AG09309 (cell line): ENCODE measurements at regions not wholly inside any gene's neighbourhood (a gene's known extent, or its start where the extent isn't known, plus 50 kb on each side); places are given as distances from the start of the nearest gene placed in this dataset.

Source experiments
- DNase-seq: peaks from one replicate; pipeline ENCODE4 v3.0.0-alpha.2; 2010; ENCODE audit warnings: low read depth
- H3K4me3 ChIP-seq: 2 replicates; pipeline ENCODE4 v1.5.1; 2011; ENCODE audit warnings: mild to moderate bottlenecking, low read depth, low read length, moderate library complexity; ENCODE audit not compliant: control insufficient read depth
- TF ChIP-seq, protein P1 (sequence below): IDR thresholded peaks from 2 replicates; pipeline ENCODE4 v1.5.1; 2011; ENCODE audit warnings: mild to moderate bottlenecking, low read depth, low read length, inconsistent platforms; ENCODE audit not compliant: insufficient read depth, control insufficient read depth; ENCODE audit errors: missing control alignments

DNA sequence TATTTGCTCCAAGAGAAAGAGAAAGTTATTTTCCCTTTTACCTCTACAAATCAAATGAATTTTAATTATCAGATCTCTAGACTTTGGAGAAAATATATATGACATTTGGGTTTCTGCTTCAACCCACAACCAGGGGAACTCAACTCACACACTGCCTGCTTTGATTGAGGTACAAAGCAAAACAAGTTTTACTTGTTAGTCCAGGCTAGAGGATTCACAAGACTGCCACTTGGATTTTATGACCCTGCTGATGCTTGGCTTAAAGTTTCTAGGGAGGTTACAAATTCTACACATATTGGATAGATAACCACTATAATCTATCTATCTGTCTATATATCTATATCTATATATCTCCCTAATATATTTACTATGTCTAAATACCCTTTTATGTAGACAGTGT lies 467.3 kb upstream of the RGS18 start:
- H3K4me3 ChIP-seq = no peak overlapping the region
- DNase-seq = no peak

GRCh38 chr1:191693797-191694196 lies 464.5 kb upstream of the RGS18 start:
- no peak overlapping the region for H3K4me3 ChIP-seq
- no peak for DNase-seq
- TF ChIP-seq, protein P1, sequence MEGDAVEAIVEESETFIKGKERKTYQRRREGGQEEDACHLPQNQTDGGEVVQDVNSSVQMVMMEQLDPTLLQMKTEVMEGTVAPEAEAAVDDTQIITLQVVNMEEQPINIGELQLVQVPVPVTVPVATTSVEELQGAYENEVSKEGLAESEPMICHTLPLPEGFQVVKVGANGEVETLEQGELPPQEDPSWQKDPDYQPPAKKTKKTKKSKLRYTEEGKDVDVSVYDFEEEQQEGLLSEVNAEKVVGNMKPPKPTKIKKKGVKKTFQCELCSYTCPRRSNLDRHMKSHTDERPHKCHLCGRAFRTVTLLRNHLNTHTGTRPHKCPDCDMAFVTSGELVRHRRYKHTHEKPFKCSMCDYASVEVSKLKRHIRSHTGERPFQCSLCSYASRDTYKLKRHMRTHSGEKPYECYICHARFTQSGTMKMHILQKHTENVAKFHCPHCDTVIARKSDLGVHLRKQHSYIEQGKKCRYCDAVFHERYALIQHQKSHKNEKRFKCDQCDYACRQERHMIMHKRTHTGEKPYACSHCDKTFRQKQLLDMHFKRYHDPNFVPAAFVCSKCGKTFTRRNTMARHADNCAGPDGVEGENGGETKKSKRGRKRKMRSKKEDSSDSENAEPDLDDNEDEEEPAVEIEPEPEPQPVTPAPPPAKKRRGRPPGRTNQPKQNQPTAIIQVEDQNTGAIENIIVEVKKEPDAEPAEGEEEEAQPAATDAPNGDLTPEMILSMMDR = no peak

More for the DNA sequence above, 467.3 kb upstream of the RGS18 start:
- TF ChIP-seq, protein P1 = no peak

- DNase-seq = no peak
- TF ChIP-seq, protein P1 = no peak
- H3K4me3 ChIP-seq = no peak overlapping the region
These were observed 462.4 kb upstream of the RGS18 start for GRCh38 chr1:191695865-191696264.

DNA sequence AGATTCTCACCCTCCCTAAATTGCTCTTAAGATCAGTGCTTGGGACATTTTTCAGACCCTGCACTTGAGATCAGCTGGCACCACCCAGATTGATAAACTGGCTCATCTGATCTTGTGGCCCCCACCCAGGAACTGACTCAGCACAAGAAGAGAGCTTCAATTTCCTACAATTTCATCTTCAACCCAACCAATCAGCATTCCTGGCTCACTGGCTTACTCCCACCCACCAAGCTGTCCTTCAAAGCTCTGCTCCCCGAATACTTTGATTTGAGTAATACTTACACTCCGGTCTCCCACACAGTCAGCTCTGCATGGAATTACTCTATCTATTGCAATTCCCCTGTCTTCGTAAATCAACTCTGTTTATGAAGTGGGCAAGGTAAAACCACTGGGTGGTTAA lies 461.9 kb upstream of the RGS18 start:
- no peak for DNase-seq
- H3K4me3 ChIP-seq = no peak overlapping the region
- TF ChIP-seq, protein P1 = no peak

- no peak for DNase-seq
- H3K4me3 ChIP-seq = no peak overlapping the region
- TF ChIP-seq, protein P1 = no peak
These were observed 460.7 kb upstream of the RGS18 start for GRCh38 chr1:191697556-191697955.

DNA sequence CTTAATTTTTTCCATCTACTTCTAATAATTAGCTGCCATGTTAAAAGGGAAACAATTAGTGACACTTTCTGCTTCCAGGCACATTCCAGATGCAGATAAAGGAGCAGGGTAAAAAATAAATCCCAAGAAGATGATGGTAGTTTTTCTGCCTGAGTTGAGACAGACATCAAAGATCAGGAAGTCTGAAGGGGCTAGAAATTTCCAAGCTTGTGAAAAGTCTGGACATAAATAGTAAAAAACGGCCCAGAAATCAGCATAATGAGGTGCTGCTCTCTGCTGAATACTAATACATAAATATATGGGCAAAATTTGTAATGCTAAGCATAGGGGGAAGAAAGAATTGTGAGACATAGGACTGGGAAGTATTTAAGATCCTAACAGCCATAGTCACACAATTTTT lies 460.0 kb upstream of the RGS18 start:
- no peak for DNase-seq
- no peak overlapping the region for H3K4me3 ChIP-seq
- TF ChIP-seq, protein P1 = no peak

- DNase-seq = no peak
- no peak overlapping the region for H3K4me3 ChIP-seq
- TF ChIP-seq, protein P1 = no peak
These were observed 458.9 kb upstream of the RGS18 start for GRCh38 chr1:191699343-191699742.
